Caco-2 (cell line): ENCODE measurements at regions not wholly inside any gene's neighbourhood (a gene's known extent, or its start where the extent isn't known, plus 50 kb on each side); places are given as distances from the start of the nearest gene placed in this dataset.

Source experiments
- BruUV-seq: library from RNA; stranded (reverse); fragments of 400-500 nt; replicated peaks from 2 replicates; lab custom pipeline; 2021; lab: Mats Ljungman, UMichigan
- CTCF ChIA-PET: fragments of 300-600 bp; sonication (Branson Sonifier 250); formaldehyde crosslinking; loops from one replicate; lab custom pipeline; 2022; ENCODE audit warnings: antibody characterized with exemption; lab: Charles Lee
- POLR2A ChIA-PET: fragments of 300-600 bp; sonication (Branson Sonifier 250); formaldehyde crosslinking; loops from one replicate; lab custom pipeline; 2022; ENCODE audit warnings: antibody characterized with exemption; lab: Charles Lee
- DNase-seq, 2 experiments: peaks; one replicate each; pipeline versions ENCODE4 v3.0.0 to v3.0.0-alpha.2; 2020 to 2022
- H3K27me3 ChIP-seq: replicated peaks from 2 replicates; pipeline ENCODE4 v1.6.0; 2011; ENCODE audit warnings: low read length; ENCODE audit not compliant: control insufficient read depth, insufficient read depth
- H3K36me3 ChIP-seq: 2 replicates; pipeline ENCODE4 v1.5.1; 2011; ENCODE audit warnings: low read length; ENCODE audit not compliant: control insufficient read depth, insufficient read depth
- H3K4me1 ChIP-seq: fragments of 250-450 bp; sonication (Bioruptor Pico); 2 replicates; pipeline ENCODE4 v1.5.1; 2020; ENCODE audit warnings: mild to moderate bottlenecking
- H3K4me3 ChIP-seq: 2 replicates; pipeline ENCODE4 v1.5.1; 2011; ENCODE audit warnings: low read depth, mild to moderate bottlenecking, control low read depth, low read length
- H3K9me3 ChIP-seq: fragments of 250-450 bp; sonication (Bioruptor Pico); 2 replicates; pipeline ENCODE4 v1.5.1; 2020; ENCODE audit warnings: mild to moderate bottlenecking, moderate library complexity
- H3K27ac Mint-ChIP-seq: one replicate; pipeline ENCODE4 v1.8.0; 2022; ENCODE audit warnings: mixed read lengths; ENCODE audit not compliant: unreplicated experiment
- H3K27me3 Mint-ChIP-seq: one replicate; pipeline ENCODE4 v1.8.0; 2022; ENCODE audit warnings: mixed read lengths; ENCODE audit not compliant: insufficient read depth, unreplicated experiment
- H3K36me3 Mint-ChIP-seq: one replicate; pipeline ENCODE4 v1.8.0; 2022; ENCODE audit warnings: mild to moderate bottlenecking, mixed read lengths; ENCODE audit not compliant: insufficient read depth, unreplicated experiment
- H3K4me1 Mint-ChIP-seq: one replicate; pipeline ENCODE4 v1.8.0; 2022; ENCODE audit warnings: low read depth, mixed read lengths; ENCODE audit not compliant: unreplicated experiment
- H3K4me3 Mint-ChIP-seq: one replicate; pipeline ENCODE4 v1.8.0; 2022; ENCODE audit warnings: mild to moderate bottlenecking, moderate library complexity, mixed read lengths; ENCODE audit not compliant: unreplicated experiment
- H3K9me3 Mint-ChIP-seq: one replicate; pipeline ENCODE4 v1.8.0; 2022; ENCODE audit warnings: mixed read lengths; ENCODE audit not compliant: unreplicated experiment
- CTCF ChIP-seq, 2 experiments: fragments of 200-600 bp in 1 of 2; IDR thresholded peaks; 1 replicate in 1 of 2; 2 replicates in 1 of 2; pipeline versions ENCODE4 v1.5.1 to v1.8.0; 2011 to 2022; ENCODE audit warnings: antibody characterized with exemption in 1 of 2, control low read depth in 1 of 2, inconsistent platforms in 1 of 2, low read depth in 1 of 2, low read length in 1 of 2, mild to moderate bottlenecking in 1 of 2, moderate library complexity in 1 of 2; ENCODE audit not compliant: insufficient read depth in 1 of 2, severe bottlenecking in 1 of 2, unreplicated experiment in 1 of 2
- intact Hi-C: fragments of 100-400 bp; cut with micrococcal nuclease; formaldehyde crosslinking; loops from one replicate; pipeline ENCODE4 v1.10.0; 2022; ENCODE audit not compliant: unreplicated experiment

GRCh38 chrX:19188566-19188965 lies 66.3 kb upstream of the ADGRG2 start:
- no peaks in the 10 kb centered on the region for H3K36me3 ChIP-seq
- Mint-ChIP-seq H3K27me3 (peaks cover 3% of the 10 kb centered on the region), H3K4me1 (no peaks in the 10 kb centered on the region), H3K4me3 (no peak overlapping the region), H3K27ac (no peak overlapping the region), H3K36me3 (no peaks in the 10 kb centered on the region), H3K9me3 (no peaks in the 10 kb centered on the region)
- no peaks in the 10 kb centered on the region for H3K9me3 ChIP-seq
- DNase-seq, result no peak
- BruUV-seq, result no TSS peak
- CTCF ChIA-PET, result no interaction called here
- no peak overlapping the region for H3K4me3 ChIP-seq
- no peaks in the 10 kb centered on the region for H3K4me1 ChIP-seq
- intact Hi-C loops, result no loop called here
- POLR2A ChIA-PET, result no interaction called here
- TF ChIP-seq CTCF (IDR thresholded peaks at IDR 0.05; ENCODE audit: insufficient read depth in 1 of 2, low read depth in 1 of 2, low read length in 1 of 2, severe bottlenecking in 1 of 2, unreplicated experiment in 1 of 2), result no peak
- H3K27me3 ChIP-seq, result no peaks in the 10 kb centered on the region

- no TSS peak for BruUV-seq
- H3K36me3 ChIP-seq, result no peaks in the 10 kb centered on the region
- H3K27me3 ChIP-seq, result no peaks in the 10 kb centered on the region
- no peaks in the 10 kb centered on the region for H3K4me1 ChIP-seq
- no peak for TF ChIP-seq CTCF (IDR thresholded peaks at IDR 0.05; ENCODE audit: insufficient read depth in 1 of 2, low read depth in 1 of 2, low read length in 1 of 2, severe bottlenecking in 1 of 2, unreplicated experiment in 1 of 2)
- Mint-ChIP-seq H3K4me3 (no peak overlapping the region), H3K9me3 (no peaks in the 10 kb centered on the region), H3K4me1 (no peaks in the 10 kb centered on the region), H3K27ac (no peak overlapping the region), H3K36me3 (no peaks in the 10 kb centered on the region), H3K27me3 (peaks cover 3% of the 10 kb centered on the region)
- intact Hi-C loops, result no loop called here
- H3K4me3 ChIP-seq, result no peak overlapping the region
- H3K9me3 ChIP-seq, result no peaks in the 10 kb centered on the region
- DNase-seq, result no peak
- CTCF ChIA-PET, result no interaction called here
- POLR2A ChIA-PET, result no interaction called here
Observed at GRCh38 chrX:19190902-19191301, 68.6 kb upstream of the ADGRG2 start.

- peaks cover 7% of the 10 kb centered on the region for H3K27me3 Mint-ChIP-seq
- H3K36me3 ChIP-seq, result no peaks in the 10 kb centered on the region
- TF ChIP-seq CTCF (IDR thresholded peaks at IDR 0.05; ENCODE audit: insufficient read depth in 1 of 2, low read depth in 1 of 2, low read length in 1 of 2, severe bottlenecking in 1 of 2, unreplicated experiment in 1 of 2), result peak in 1 of 2 experiments; percentile 29
- no peaks in the 10 kb centered on the region for H3K4me1 Mint-ChIP-seq
- no peaks in the 10 kb centered on the region for H3K9me3 ChIP-seq
- no peak overlapping the region for H3K4me3 ChIP-seq
- H3K4me1 ChIP-seq, result no peaks in the 10 kb centered on the region
- DNase-seq, result no peak
- POLR2A ChIA-PET, result no interaction called here
- intact Hi-C loops, result no loop called here
- CTCF ChIA-PET, result interaction anchor here (0.9 kb wide), 1 partner anchor 176 kb away, joined by 3 read pairs; no protein-coding TSS in a partner anchor
- H3K4me3 Mint-ChIP-seq, result no peak overlapping the region
- H3K27ac Mint-ChIP-seq, result no peak overlapping the region
- no TSS peak for BruUV-seq
- no peaks in the 10 kb centered on the region for H3K27me3 ChIP-seq
- H3K36me3 Mint-ChIP-seq, result no peaks in the 10 kb centered on the region
- H3K9me3 Mint-ChIP-seq, result no peaks in the 10 kb centered on the region
Observed at GRCh38 chrX:19193565-19193964, 71.3 kb upstream of the ADGRG2 start.
